NCI-H1694 treated with DMSO at 0.1 percent for 48 hours (cell line): ENCODE measurements at regions not wholly inside any gene's neighbourhood (a gene's known extent, or its start where the extent isn't known, plus 50 kb on each side); places are given as distances from the start of the nearest gene placed in this dataset.

Experiments
- DNase-seq: peaks from one replicate; lab custom pipeline; 2025; lab: John Stamatoyannopoulos, UW

GRCh38 chr9:32698706-32699277 is 63.3 kb upstream of the TAF1L start:
- no peak for DNase-seq

- DNase-seq = no peak
These were observed 66.0 kb upstream of the TAF1L start for GRCh38 chr9:32701321-32702022.

GRCh38 chr9:32703635-32704034 is 68.2 kb upstream of the TAF1L start:
- peak; percentile 3 for DNase-seq

- DNase-seq = no peak
These were observed 68.9 kb upstream of the TAF1L start for GRCh38 chr9:32704343-32704742.

- DNase-seq = no peak
These were observed 69.6 kb upstream of the TAF1L start for GRCh38 chr9:32705059-32705458.

- no peak for DNase-seq
These were observed 70.7 kb upstream of the TAF1L start for GRCh38 chr9:32706004-32706724.

GRCh38 chr9:32706725-32707100 is 71.2 kb upstream of the TAF1L start:
- DNase-seq = no peak

GRCh38 chr9:32707326-32707725 is 71.9 kb upstream of the TAF1L start:
- no peak for DNase-seq

GRCh38 chr9:32708480-32709150 is 73.1 kb upstream of the TAF1L start:
- no peak for DNase-seq

- no peak for DNase-seq
These were observed 73.5 kb upstream of the TMEM215 start for GRCh38 chr9:32709871-32710270.

GRCh38 chr9:32716425-32716824 is 66.9 kb upstream of the TMEM215 start:
- DNase-seq = no peak

- DNase-seq = no peak
These were observed 66.3 kb upstream of the TMEM215 start for GRCh38 chr9:32716955-32717543.

- no peak for DNase-seq
These were observed 60.6 kb upstream of the TMEM215 start for GRCh38 chr9:32722704-32723103.

GRCh38 chr9:32723789-32724325 is 59.5 kb upstream of the TMEM215 start:
- DNase-seq = no peak

- no peak for DNase-seq
These were observed 58.1 kb upstream of the TMEM215 start for GRCh38 chr9:32725066-32725860.

- DNase-seq = no peak
These were observed 55.2 kb upstream of the TMEM215 start for GRCh38 chr9:32728181-32728580.
